ENCODE measurements at regions not wholly inside any gene's neighbourhood (a gene's known extent, or its start where the extent isn't known, plus 50 kb on each side); places are given as distances from the start of the nearest gene placed in this dataset.

DNA sequence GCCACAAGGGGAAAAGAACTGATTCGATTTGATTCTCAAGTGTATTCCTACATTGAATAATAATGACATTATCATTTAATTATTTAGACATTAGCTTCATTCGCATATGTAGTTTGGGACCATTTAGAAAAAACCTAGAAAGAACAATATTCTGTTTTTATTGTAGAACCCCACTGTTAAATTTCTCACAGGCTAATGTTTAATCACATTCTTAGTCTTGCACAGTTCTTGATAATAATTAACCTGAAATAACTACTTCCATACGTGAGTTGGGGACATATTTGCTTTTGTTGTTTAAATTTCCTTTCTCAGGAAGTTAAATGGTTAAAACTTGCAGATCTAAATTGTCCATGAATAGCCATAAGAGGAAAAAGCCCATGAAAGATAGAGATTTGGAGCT, 275.2 kb downstream of the TFAP2B start:
- TF ChIP-seq POLR2AphosphoS5 (IDR thresholded peaks at IDR 0.05) = no peak
- TF ChIP-seq, protein P1, sequence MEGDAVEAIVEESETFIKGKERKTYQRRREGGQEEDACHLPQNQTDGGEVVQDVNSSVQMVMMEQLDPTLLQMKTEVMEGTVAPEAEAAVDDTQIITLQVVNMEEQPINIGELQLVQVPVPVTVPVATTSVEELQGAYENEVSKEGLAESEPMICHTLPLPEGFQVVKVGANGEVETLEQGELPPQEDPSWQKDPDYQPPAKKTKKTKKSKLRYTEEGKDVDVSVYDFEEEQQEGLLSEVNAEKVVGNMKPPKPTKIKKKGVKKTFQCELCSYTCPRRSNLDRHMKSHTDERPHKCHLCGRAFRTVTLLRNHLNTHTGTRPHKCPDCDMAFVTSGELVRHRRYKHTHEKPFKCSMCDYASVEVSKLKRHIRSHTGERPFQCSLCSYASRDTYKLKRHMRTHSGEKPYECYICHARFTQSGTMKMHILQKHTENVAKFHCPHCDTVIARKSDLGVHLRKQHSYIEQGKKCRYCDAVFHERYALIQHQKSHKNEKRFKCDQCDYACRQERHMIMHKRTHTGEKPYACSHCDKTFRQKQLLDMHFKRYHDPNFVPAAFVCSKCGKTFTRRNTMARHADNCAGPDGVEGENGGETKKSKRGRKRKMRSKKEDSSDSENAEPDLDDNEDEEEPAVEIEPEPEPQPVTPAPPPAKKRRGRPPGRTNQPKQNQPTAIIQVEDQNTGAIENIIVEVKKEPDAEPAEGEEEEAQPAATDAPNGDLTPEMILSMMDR (IDR thresholded peaks at IDR 0.05) = no peak
- TF ChIP-seq POLR2A (IDR thresholded peaks at IDR 0.05) = no peak
- DNase-seq (ENCODE audit: low spot score) = no peak
- intact Hi-C loops (cut with DNase I) = no loop called here
- H3K9me3 ChIP-seq = no peaks in the 10 kb centered on the region
- no peaks in the 10 kb centered on the region for H3K36me3 ChIP-seq
- no peak overlapping the region for H3K4me3 ChIP-seq
- no peaks in the 10 kb centered on the region for H3K4me1 ChIP-seq (replicated peaks)
- H3K27ac ChIP-seq = no peak overlapping the region
- no peaks in the 10 kb centered on the region for H3K27me3 ChIP-seq (replicated peaks; ENCODE audit: insufficient read depth)
- 69% methylated on average over 3 of the region's 3 CpGs for WGBS

- no peaks in the 10 kb centered on the region for H3K9me3 ChIP-seq
- TF ChIP-seq POLR2A (IDR thresholded peaks at IDR 0.05) (no peak), POLR2AphosphoS5 (IDR thresholded peaks at IDR 0.05) (no peak)
- TF ChIP-seq, protein P1 (IDR thresholded peaks at IDR 0.05) = no peak
- H3K27me3 ChIP-seq (replicated peaks; ENCODE audit: insufficient read depth) = no peaks in the 10 kb centered on the region
- no peak for DNase-seq (ENCODE audit: low spot score)
- H3K4me1 ChIP-seq (replicated peaks) = no peaks in the 10 kb centered on the region
- no peaks in the 10 kb centered on the region for H3K36me3 ChIP-seq
- 93% methylated on average over 1 of the region's 1 CpG for WGBS
- intact Hi-C loops (cut with DNase I) = no loop called here
- H3K27ac ChIP-seq = no peak overlapping the region
- H3K4me3 ChIP-seq = no peak overlapping the region
Observed at GRCh38 chr6:51094271-51094670, 275.6 kb downstream of the TFAP2B start.

GRCh38 chr6:51098246-51098645, 279.6 kb downstream of the TFAP2B start:
- no peak overlapping the region for H3K4me3 ChIP-seq
- no peaks in the 10 kb centered on the region for H3K9me3 ChIP-seq
- intact Hi-C loops (cut with DNase I) = no loop called here
- H3K27me3 ChIP-seq (replicated peaks; ENCODE audit: insufficient read depth) = no peaks in the 10 kb centered on the region
- TF ChIP-seq POLR2AphosphoS5 (IDR thresholded peaks at IDR 0.05) = no peak
- no peak for TF ChIP-seq POLR2A (IDR thresholded peaks at IDR 0.05)
- TF ChIP-seq, protein P1 (IDR thresholded peaks at IDR 0.05) = no peak
- H3K27ac ChIP-seq = no peak overlapping the region
- DNase-seq (ENCODE audit: low spot score) = no peak
- H3K36me3 ChIP-seq = no peaks in the 10 kb centered on the region
- H3K4me1 ChIP-seq (replicated peaks) = no peaks in the 10 kb centered on the region
- 69% methylated on average over 5 of the region's 5 CpGs for WGBS

DNA sequence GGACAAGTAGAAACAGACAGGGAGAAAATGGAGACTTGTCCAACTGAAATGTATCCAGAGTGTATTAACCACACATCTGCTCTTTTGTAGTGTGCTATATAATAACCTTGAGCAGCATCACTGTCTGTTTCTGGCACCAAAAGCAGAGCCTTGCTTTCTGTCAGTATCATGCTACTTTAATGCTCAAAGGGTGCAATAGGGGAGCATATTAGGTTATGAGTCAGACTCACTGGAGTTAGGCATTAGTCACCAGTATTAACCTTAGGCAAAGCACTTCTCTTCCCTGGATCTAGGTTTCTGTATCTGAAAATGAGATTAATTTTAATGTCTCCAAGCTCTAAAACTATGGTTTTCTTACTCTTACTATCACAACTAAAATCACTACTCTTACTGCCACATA, 280.1 kb downstream of the TFAP2B start:
- Histone ChIP-seq H3K4me3 (no peak overlapping the region), H3K27me3 (replicated peaks; ENCODE audit: insufficient read depth) (no peaks in the 10 kb centered on the region), H3K4me1 (replicated peaks) (no peaks in the 10 kb centered on the region), H3K27ac (no peak overlapping the region), H3K36me3 (no peaks in the 10 kb centered on the region), H3K9me3 (no peaks in the 10 kb centered on the region)
- TF ChIP-seq, protein P1 (IDR thresholded peaks at IDR 0.05) = no peak
- no peak for DNase-seq (ENCODE audit: low spot score)
- intact Hi-C loops (cut with DNase I) = no loop called here

DNA sequence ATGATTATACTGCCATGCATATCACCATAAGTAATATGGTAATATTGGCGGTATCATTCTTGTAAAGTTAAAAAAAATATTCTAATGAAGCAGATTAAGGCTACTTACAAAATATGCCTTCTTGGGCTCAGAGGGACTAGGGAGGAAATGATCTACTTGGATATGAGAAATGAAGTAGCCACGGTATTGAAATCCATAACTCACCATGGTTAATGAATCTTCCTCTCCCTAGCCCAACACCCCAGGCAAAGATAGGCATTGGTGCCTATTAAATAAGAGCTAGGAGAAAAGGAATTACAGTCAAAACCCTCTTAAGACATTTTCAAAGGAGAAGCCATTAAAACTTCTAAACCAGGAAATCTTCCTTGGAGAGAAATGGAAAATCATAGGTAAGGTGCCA, 280.5 kb downstream of the TFAP2B start:
- DNase-seq (ENCODE audit: low spot score) = no peak
- no peaks in the 10 kb centered on the region for H3K36me3 ChIP-seq
- no peaks in the 10 kb centered on the region for H3K27me3 ChIP-seq (replicated peaks; ENCODE audit: insufficient read depth)
- H3K4me3 ChIP-seq = no peak overlapping the region
- no peak overlapping the region for H3K27ac ChIP-seq
- H3K9me3 ChIP-seq = no peaks in the 10 kb centered on the region
- 92% methylated on average over 2 of the region's 2 CpGs for WGBS
- intact Hi-C loops (cut with DNase I) = no loop called here
- H3K4me1 ChIP-seq (replicated peaks) = no peaks in the 10 kb centered on the region
- no peak for TF ChIP-seq POLR2AphosphoS5 (IDR thresholded peaks at IDR 0.05)
- no peak for TF ChIP-seq POLR2A (IDR thresholded peaks at IDR 0.05)
- TF ChIP-seq, protein P1 (IDR thresholded peaks at IDR 0.05) = no peak

All from prostate gland (tissue), 2 donors.